HCT116 (cell line): ENCODE measurements at regions not wholly inside any gene's neighbourhood (a gene's known extent, or its start where the extent isn't known, plus 50 kb on each side); places are given as distances from the start of the nearest gene placed in this dataset.

Source experiments
- ATAC-seq: fragments of 200-7000 bp; cut with Tn5 transposase; 2 replicates; pipeline ENCODE4 v1.9.1; 2020; ENCODE audit warnings: mild to moderate bottlenecking, moderate library complexity
- BruUV-seq: library from RNA; stranded (reverse); fragments of 400-500 nt; replicated peaks from 2 replicates; lab custom pipeline; 2021; lab: Mats Ljungman, UMichigan
- CTCF ChIA-PET: fragments of 300-600 bp; sonication (Branson Sonifier 250); formaldehyde crosslinking; loops from one replicate; lab custom pipeline; 2021; ENCODE audit warnings: antibody characterized with exemption; lab: Charles Lee
- POLR2A ChIA-PET: fragments of 300-600, 350-600 bp; sonication (Branson Sonifier 250); formaldehyde crosslinking; loops from one replicate; lab custom pipeline; 2021; ENCODE audit warnings: antibody characterized with exemption; lab: Charles Lee
- RAD21 ChIA-PET, 2 experiments: fragments of 300-600 bp; sonication (Branson Sonifier 250); formaldehyde crosslinking; loops; one replicate each; lab custom pipeline; 2023; ENCODE audit warnings: low total read pairs in 2 of 2; ENCODE audit not compliant: uncharacterized antibody in 2 of 2, unreplicated experiment in 2 of 2, low non-redundant PET in 1 of 2; lab: Charles Lee
- DNase-seq: peaks from one replicate; pipeline ENCODE4 v3.0.0-alpha.2; 2010; ENCODE audit warnings: low read depth, low spot score
- H2AFZ ChIP-seq: fragments of 200-600 bp; shearing (Covaris generic), sonication (generic); 2 replicates; pipeline ENCODE4 v1.6.1; 2017; ENCODE audit warnings: low read depth, mixed run types, mixed read lengths, antibody characterized with exemption, low read length; ENCODE audit not compliant: poor library complexity, severe bottlenecking
- H3K27ac ChIP-seq: 2 replicates; pipeline ENCODE4 v1.5.1; 2012; ENCODE audit warnings: low read depth, low read length
- H3K27me3 ChIP-seq: fragments of 200-600 bp; sonication (generic); 2 replicates; pipeline ENCODE4 v1.6.1; 2016; ENCODE audit warnings: mixed run types, low read length, mixed read lengths; ENCODE audit not compliant: insufficient read depth
- H3K36me3 ChIP-seq, 2 experiments: fragments of 200-500 bp in 1 of 2; fragments of 200-600 bp in 1 of 2; sonication (Bioruptor generic) in 1 of 2; sonication (generic) in 1 of 2; 2 replicates each; pipeline versions ENCODE4 v1.5.1 to v1.6.1; 2014 to 2016; ENCODE audit warnings: low read length in 2 of 2, inconsistent platforms in 1 of 2, mixed read lengths in 1 of 2, mixed run types in 1 of 2; ENCODE audit not compliant: insufficient read depth in 2 of 2, control insufficient read depth in 1 of 2
- H3K4me1 ChIP-seq, 2 experiments: fragments of 200-600 bp in 1 of 2; sonication (generic) in 1 of 2; 2 replicates each; pipeline versions ENCODE4 v1.5.1 to v1.6.1; 2012 to 2017; ENCODE audit warnings: low read length in 2 of 2, inconsistent platforms in 1 of 2, mild to moderate bottlenecking in 1 of 2, mixed read lengths in 1 of 2, mixed run types in 1 of 2, moderate library complexity in 1 of 2; ENCODE audit not compliant: insufficient read depth in 2 of 2, control insufficient read depth in 1 of 2
- H3K4me2 ChIP-seq: fragments of 200-600 bp; sonication (generic); 2 replicates; pipeline ENCODE4 v1.6.1; 2017; ENCODE audit warnings: mixed run types, low read length, mixed read lengths
- H3K4me3 ChIP-seq, 2 experiments: fragments of 200-600 bp in 1 of 2; sonication (generic) in 1 of 2; replicated peaks in 1 of 2; 2 replicates each; pipeline ENCODE4 v1.5.1; 2011 to 2016; ENCODE audit warnings: low read length in 2 of 2, control low read depth in 1 of 2, low read depth in 1 of 2, mild to moderate bottlenecking in 1 of 2, mixed read lengths in 1 of 2, mixed run types in 1 of 2
- H3K79me2 ChIP-seq: fragments of 200-600 bp; sonication (generic); 2 replicates; pipeline ENCODE4 v1.6.1; 2017; ENCODE audit warnings: mild to moderate bottlenecking, mixed run types, low read length, moderate library complexity, mixed read lengths; ENCODE audit not compliant: insufficient read depth
- H3K9ac ChIP-seq: fragments of 200-600 bp; sonication (generic); 2 replicates; pipeline ENCODE4 v1.6.1; 2016; ENCODE audit warnings: low read length, mixed read lengths
- H3K9me2 ChIP-seq: fragments of 200-600 bp; sonication (generic), shearing (Covaris generic); 2 replicates; pipeline ENCODE4 v1.6.1; 2017; ENCODE audit warnings: mixed run types, mild to moderate bottlenecking, moderate library complexity; ENCODE audit not compliant: insufficient read depth
- H3K9me3 ChIP-seq, 2 experiments: fragments of 200-500 bp in 1 of 2; fragments of 200-600 bp in 1 of 2; sonication (Bioruptor generic) in 1 of 2; sonication (generic) in 1 of 2; 2 replicates each; pipeline ENCODE4 v1.6.1; 2014 to 2017; ENCODE audit warnings: low read length in 2 of 2, mixed read lengths in 2 of 2, inconsistent platforms in 1 of 2, low read depth in 1 of 2, mild to moderate bottlenecking in 1 of 2, mixed run types in 1 of 2, moderate library complexity in 1 of 2; ENCODE audit not compliant: control insufficient read depth in 1 of 2, insufficient read depth in 1 of 2
- H4K20me1 ChIP-seq: fragments of 200-600 bp; sonication (generic), shearing (Covaris generic); 2 replicates; pipeline ENCODE4 v1.6.1; 2017; ENCODE audit warnings: mixed run types, mild to moderate bottlenecking, moderate library complexity; ENCODE audit not compliant: insufficient read depth
- CBX3 ChIP-seq: IDR thresholded peaks from 2 replicates; pipeline ENCODE4 v1.6.1; 2012; ENCODE audit warnings: low read depth
- CEBPB ChIP-seq: IDR thresholded peaks from 2 replicates; pipeline ENCODE4 v1.6.1; 2012; ENCODE audit warnings: low read depth
- ELF1 ChIP-seq: IDR thresholded peaks from 2 replicates; pipeline ENCODE4 v1.6.1; 2012; ENCODE audit warnings: low read depth, borderline replicate concordance
- EZH2 ChIP-seq: fragments of 200-600 bp; sonication (generic); IDR thresholded peaks from 2 replicates; pipeline ENCODE4 v1.6.1; 2017; ENCODE audit warnings: antibody characterized with exemption, mixed run types
- EZH2phosphoT487 ChIP-seq: fragments of 200-600 bp; IDR thresholded peaks from 2 replicates; pipeline ENCODE4 v1.6.1; 2018; ENCODE audit warnings: antibody characterized with exemption, borderline replicate concordance
- MAX ChIP-seq: IDR thresholded peaks from 2 replicates; pipeline ENCODE4 v1.6.1; 2012
- POLR2A ChIP-seq: IDR thresholded peaks from 2 replicates; pipeline ENCODE4 v1.7.0; 2011; ENCODE audit warnings: borderline replicate concordance; ENCODE audit not compliant: insufficient read depth, insufficient read length; ENCODE audit errors: extremely low read depth
- POLR2AphosphoS5 ChIP-seq: IDR thresholded peaks from 2 replicates; pipeline ENCODE4 v1.6.1; 2011; ENCODE audit warnings: mild to moderate bottlenecking, low read depth, low read length, moderate library complexity
- REST ChIP-seq: IDR thresholded peaks from 2 replicates; pipeline ENCODE4 v1.6.1; 2012; ENCODE audit warnings: low read depth
- TCF7L2 ChIP-seq: IDR thresholded peaks from 2 replicates; pipeline ENCODE4 v1.7.0; 2011; ENCODE audit warnings: borderline replicate concordance, inconsistent platforms; ENCODE audit not compliant: insufficient read depth, insufficient read length; ENCODE audit errors: extremely low read depth
- intact Hi-C: fragments of 100-400 bp; cut with micrococcal nuclease; formaldehyde crosslinking; loops from 2 replicates; pipeline ENCODE4 v1.10.0; 2022

GRCh38 chr4:8702020-8702495, 109.5 kb downstream of the CPZ start:
- 0 out of 2 replicates have a peak, but pooled peaks cover 2% of the 10 kb centered on the region for H3K27me3 ChIP-seq
- no peak overlapping the region for H3K4me2 ChIP-seq
- H3K36me3 ChIP-seq, result no peaks in the 10 kb centered on the region
- no peak for ATAC-seq
- H2AFZ ChIP-seq, result no peak overlapping the region
- no peak for TF ChIP-seq REST
- no peak for TF ChIP-seq EZH2phosphoT487
- TF ChIP-seq CBX3, result no peak
- TF ChIP-seq POLR2AphosphoS5, result no peak
- no peak for TF ChIP-seq POLR2A
- no peak for TF ChIP-seq ELF1
- TF ChIP-seq EZH2, result no peak
- TF ChIP-seq CEBPB, result no peak
- TF ChIP-seq MAX, result no peak
- no peak for TF ChIP-seq TCF7L2
- no peak overlapping the region for H3K9ac ChIP-seq
- RAD21 ChIA-PET, result no interaction called here
- POLR2A ChIA-PET, result no interaction called here
- H3K79me2 ChIP-seq, result no peaks in the 10 kb centered on the region
- H3K4me3 ChIP-seq, result no peak overlapping the region
- no peak overlapping the region for H3K27ac ChIP-seq
- no peaks in the 10 kb centered on the region for H3K9me2 ChIP-seq
- no peaks in the 10 kb centered on the region for H3K9me3 ChIP-seq
- BruUV-seq, result no TSS peak
- no peaks in the 10 kb centered on the region for H3K4me1 ChIP-seq
- no peaks in the 10 kb centered on the region for H4K20me1 ChIP-seq
- CTCF ChIA-PET, result no interaction called here
- no peak for DNase-seq
- intact Hi-C loops, result no loop called here
